Esophagus muscularis mucosa (tissue), 4 donors: ENCODE measurements at regions not wholly inside any gene's neighbourhood (a gene's known extent, or its start where the extent isn't known, plus 50 kb on each side); places are given as distances from the start of the nearest gene placed in this dataset.

Experiments used
- DNase-seq: peaks from one replicate; pipeline ENCODE4 v3.0.0-alpha.2; 2017; ENCODE audit errors: extremely low spot score
- H3K27ac ChIP-seq, 4 donors: fragments of 200-600 bp; sonication (generic); replicated peaks in 1 of 4; 1 replicate in 3 of 4; 2 replicates in 1 of 4; pipeline ENCODE4 v1.5.1; 2016 to 2019; ENCODE audit warnings: mild to moderate bottlenecking in 1 of 4
- H3K27me3 ChIP-seq, 4 donors: fragments of 200-600 bp; sonication (generic); one replicate each; pipeline versions ENCODE4 v1.5.1 to v1.6.0; 2016 to 2019
- H3K36me3 ChIP-seq, 4 donors: fragments of 200-600 bp; sonication (generic); one replicate each; pipeline ENCODE4 v1.5.1; 2016 to 2019
- H3K4me1 ChIP-seq, 4 donors: fragments of 200-600 bp; sonication (generic); one replicate each; pipeline ENCODE4 v1.5.1; 2016 to 2019
- H3K4me3 ChIP-seq, 4 donors: fragments of 200-600 bp; sonication (generic); 1 replicate in 2 of 4; 2 replicates in 2 of 4; pipeline ENCODE4 v1.5.1; 2016 to 2019; ENCODE audit warnings: mild to moderate bottlenecking in 4 of 4, moderate library complexity in 1 of 4
- H3K9me3 ChIP-seq, 4 donors: fragments of 200-600 bp; sonication (generic); 1 replicate in 3 of 4; 2 replicates in 1 of 4; pipeline ENCODE4 v1.5.1; 2016 to 2019
- EP300 ChIP-seq: sonication (generic); formaldehyde crosslinking; IDR thresholded peaks from one replicate; pipeline ENCODE4 v1.6.1; 2017; ENCODE audit warnings: antibody characterized with exemption
- POLR2A ChIP-seq: fragments of 450-650 bp; IDR thresholded peaks from one replicate; pipeline ENCODE4 v1.6.1; 2017; ENCODE audit warnings: antibody characterized with exemption, moderate library complexity, mild to moderate bottlenecking, low read depth
- POLR2AphosphoS5 ChIP-seq, 2 donors: sonication (generic); formaldehyde crosslinking; IDR thresholded peaks; one replicate each; pipeline ENCODE4 v1.6.1; 2017; ENCODE audit warnings: antibody characterized with exemption in 2 of 2
- WGBS: methylation state at CpG from one replicate; pipeline ENCODE4 v1.1.5; 2018; 5-methylcytosine and 5-hydroxymethylcytosine counted together
- intact Hi-C: fragments of 100-400 bp; cut with DNase I; formaldehyde crosslinking; loops from one replicate; pipeline ENCODE4 v1.15.1; 2023
- TF ChIP-seq, protein P1 (sequence below), 3 experiments: fragments of 200-600 bp in 2 of 3; fragments of 450-650 bp in 1 of 3; sonication (generic) in 2 of 3; IDR thresholded peaks; one replicate each; pipeline ENCODE4 v1.5.1; 2017 to 2019; ENCODE audit warnings: antibody characterized with exemption in 3 of 3, mild to moderate bottlenecking in 2 of 3, moderate library complexity in 1 of 3

DNA sequence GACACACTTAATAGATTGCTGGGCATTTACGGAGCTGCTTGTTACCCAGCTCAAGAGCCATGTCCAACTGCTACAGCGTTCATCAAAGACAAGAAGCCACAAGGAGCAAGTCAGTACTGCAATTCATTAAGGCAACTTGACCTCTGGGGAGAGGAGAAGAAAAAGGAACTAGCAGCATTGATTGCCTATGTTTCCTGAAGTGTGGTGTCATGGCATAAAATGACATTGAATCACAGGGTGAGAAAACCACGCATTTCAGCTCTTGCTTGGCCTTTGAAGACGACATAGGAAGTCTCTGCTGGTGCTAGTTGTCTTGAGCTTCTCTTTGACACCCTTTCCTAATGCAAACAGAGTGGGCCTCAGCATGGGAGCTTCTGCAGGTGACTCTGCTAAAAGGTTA lies 139.1 kb downstream of the CDH26 start:
- peaks cover 0 to 15% (median 6%) of the 10 kb centered on the region in 4 donors for H3K9me3 ChIP-seq
- DNase-seq: no peak
- H3K36me3 ChIP-seq: no peaks in the 10 kb centered on the region
- peaks cover 0 to 24% (median 0%) of the 10 kb centered on the region in 4 donors for H3K27me3 ChIP-seq
- WGBS: 58% methylated on average over 4 of the region's 4 CpGs
- H3K27ac ChIP-seq: no peak overlapping the region
- intact Hi-C loops: no loop called here
- TF ChIP-seq EP300: no peak
- TF ChIP-seq POLR2AphosphoS5 (IDR thresholded peaks at IDR 0.05): no peak
- TF ChIP-seq, protein P1, sequence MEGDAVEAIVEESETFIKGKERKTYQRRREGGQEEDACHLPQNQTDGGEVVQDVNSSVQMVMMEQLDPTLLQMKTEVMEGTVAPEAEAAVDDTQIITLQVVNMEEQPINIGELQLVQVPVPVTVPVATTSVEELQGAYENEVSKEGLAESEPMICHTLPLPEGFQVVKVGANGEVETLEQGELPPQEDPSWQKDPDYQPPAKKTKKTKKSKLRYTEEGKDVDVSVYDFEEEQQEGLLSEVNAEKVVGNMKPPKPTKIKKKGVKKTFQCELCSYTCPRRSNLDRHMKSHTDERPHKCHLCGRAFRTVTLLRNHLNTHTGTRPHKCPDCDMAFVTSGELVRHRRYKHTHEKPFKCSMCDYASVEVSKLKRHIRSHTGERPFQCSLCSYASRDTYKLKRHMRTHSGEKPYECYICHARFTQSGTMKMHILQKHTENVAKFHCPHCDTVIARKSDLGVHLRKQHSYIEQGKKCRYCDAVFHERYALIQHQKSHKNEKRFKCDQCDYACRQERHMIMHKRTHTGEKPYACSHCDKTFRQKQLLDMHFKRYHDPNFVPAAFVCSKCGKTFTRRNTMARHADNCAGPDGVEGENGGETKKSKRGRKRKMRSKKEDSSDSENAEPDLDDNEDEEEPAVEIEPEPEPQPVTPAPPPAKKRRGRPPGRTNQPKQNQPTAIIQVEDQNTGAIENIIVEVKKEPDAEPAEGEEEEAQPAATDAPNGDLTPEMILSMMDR (IDR thresholded peaks at IDR 0.05): no peak
- TF ChIP-seq POLR2A: no peak
- peaks cover 0 to 8% (median 0%) of the 10 kb centered on the region in 4 donors for H3K4me1 ChIP-seq
- no peak overlapping the region for H3K4me3 ChIP-seq

DNA sequence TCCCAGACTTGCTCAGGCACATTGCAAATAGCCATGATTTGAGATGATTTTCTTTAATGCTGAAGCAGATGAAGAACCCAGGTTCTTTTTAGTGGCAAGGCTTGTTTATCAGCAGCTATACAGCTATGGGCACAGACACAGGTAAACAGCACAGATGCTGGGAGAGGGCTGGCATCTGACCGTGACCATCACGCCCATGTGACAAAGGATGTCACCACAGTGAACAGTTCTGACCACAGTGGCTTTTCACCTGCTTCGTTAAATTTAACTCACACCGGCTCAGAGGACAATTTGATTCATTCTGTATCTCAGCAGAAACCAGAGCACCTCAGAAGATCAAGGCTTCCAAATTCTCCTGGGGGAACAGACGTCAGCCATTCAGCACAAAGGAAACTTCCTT lies 142.6 kb downstream of the CDH26 start:
- Histone ChIP-seq H3K4me3 (no peak overlapping the region), H3K27ac (no peak overlapping the region), H3K4me1 (peaks cover 0 to under 1% (median 0%) of the 10 kb centered on the region in 4 donors), H3K9me3 (peaks cover 0 to 7% (median 2%) of the 10 kb centered on the region in 4 donors), H3K27me3 (peaks cover 0 to 13% (median 0%) of the 10 kb centered on the region in 4 donors), H3K36me3 (no peaks in the 10 kb centered on the region)
- TF ChIP-seq POLR2A (no peak), POLR2AphosphoS5 (IDR thresholded peaks at IDR 0.05) (no peak), EP300 (no peak)
- TF ChIP-seq, protein P1 (IDR thresholded peaks at IDR 0.05): no peak
- intact Hi-C loops: no loop called here
- no peak for DNase-seq
- WGBS: 91% methylated on average over 5 of the region's 5 CpGs

DNA sequence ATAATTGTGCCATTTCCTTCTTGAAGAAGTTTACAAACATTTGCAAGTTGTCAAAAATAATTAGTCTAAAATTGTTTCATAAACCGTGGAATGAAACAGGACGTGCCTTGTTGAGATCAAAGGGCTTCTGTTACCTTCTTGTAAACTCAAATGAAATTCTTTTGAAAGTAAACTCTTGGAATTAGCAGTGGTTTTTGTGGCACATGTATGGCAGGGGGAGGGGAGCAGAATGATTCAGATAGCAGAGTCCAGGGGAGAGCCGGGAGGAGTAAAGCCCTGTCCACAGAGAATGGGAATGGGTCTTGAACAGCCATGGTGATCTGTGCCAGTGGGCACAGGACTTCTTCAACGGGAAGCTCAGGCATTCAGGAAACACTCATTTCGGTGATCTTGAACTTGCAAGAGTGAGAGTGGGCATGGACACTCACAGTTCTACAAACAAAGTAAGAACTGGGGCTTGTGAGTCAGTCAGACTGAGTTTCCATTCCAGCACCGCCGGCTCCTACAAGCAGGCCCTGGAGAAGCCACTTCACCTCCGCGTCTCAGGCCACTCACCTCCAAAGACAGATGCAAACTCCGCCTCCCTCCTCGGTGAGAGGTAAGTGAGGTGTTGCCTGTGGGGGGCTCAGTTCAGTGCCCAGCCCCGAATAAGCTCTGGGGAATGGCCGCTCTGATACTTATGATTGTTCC lies 143.1 kb downstream of the CDH26 start:
- Histone ChIP-seq H3K4me1 (no peaks in the 10 kb centered on the region), H3K4me3 (no peak overlapping the region), H3K9me3 (peaks cover 0 to 7% (median 2%) of the 10 kb centered on the region in 4 donors), H3K36me3 (no peaks in the 10 kb centered on the region), H3K27ac (no peak overlapping the region), H3K27me3 (peaks cover 0 to 18% (median 0%) of the 10 kb centered on the region in 4 donors)
- intact Hi-C loops: no loop called here
- 74% methylated on average over 10 of the region's 13 CpGs for WGBS
- TF ChIP-seq EP300: no peak
- no peak for TF ChIP-seq POLR2AphosphoS5 (IDR thresholded peaks at IDR 0.05)
- TF ChIP-seq POLR2A: no peak
- TF ChIP-seq, protein P1 (IDR thresholded peaks at IDR 0.05): no peak
- DNase-seq: no peak

DNA sequence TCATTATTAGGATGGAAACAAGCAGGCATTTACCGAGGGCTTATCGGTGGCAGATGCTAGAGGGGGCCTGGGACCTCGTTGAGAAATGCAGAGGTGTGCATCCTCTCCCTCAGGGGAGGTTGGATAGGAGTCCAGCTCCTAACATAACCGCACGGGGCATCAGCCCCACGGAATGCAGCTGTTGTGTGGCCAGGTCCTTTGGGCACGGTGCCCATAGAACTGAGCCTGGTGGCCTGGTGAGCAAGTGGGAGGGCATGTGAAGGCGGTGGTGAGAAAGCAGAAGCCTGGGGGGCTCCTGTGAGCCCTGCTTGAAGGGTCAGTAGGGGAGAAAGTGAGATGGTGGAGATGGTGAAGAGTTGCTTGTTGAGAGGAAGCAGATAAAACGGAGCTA lies 143.7 kb downstream of the CDH26 start:
- H3K27me3 ChIP-seq: peaks cover 0 to 17% (median 0%) of the 10 kb centered on the region in 4 donors
- 79% methylated on average over 7 of the region's 9 CpGs for WGBS
- no peaks in the 10 kb centered on the region for H3K4me1 ChIP-seq
- no peak for TF ChIP-seq EP300
- TF ChIP-seq POLR2A: no peak
- TF ChIP-seq, protein P1 (IDR thresholded peaks at IDR 0.05): no peak
- no peak for TF ChIP-seq POLR2AphosphoS5 (IDR thresholded peaks at IDR 0.05)
- intact Hi-C loops: no loop called here
- no peak overlapping the region for H3K4me3 ChIP-seq
- no peaks in the 10 kb centered on the region for H3K36me3 ChIP-seq
- DNase-seq: no peak
- peaks cover 0 to 7% (median 2%) of the 10 kb centered on the region in 4 donors for H3K9me3 ChIP-seq
- no peak overlapping the region for H3K27ac ChIP-seq
